ENCODE measurements at regions not wholly inside any gene's neighbourhood (a gene's known extent, or its start where the extent isn't known, plus 50 kb on each side); places are given as distances from the start of the nearest gene placed in this dataset.

DNA sequence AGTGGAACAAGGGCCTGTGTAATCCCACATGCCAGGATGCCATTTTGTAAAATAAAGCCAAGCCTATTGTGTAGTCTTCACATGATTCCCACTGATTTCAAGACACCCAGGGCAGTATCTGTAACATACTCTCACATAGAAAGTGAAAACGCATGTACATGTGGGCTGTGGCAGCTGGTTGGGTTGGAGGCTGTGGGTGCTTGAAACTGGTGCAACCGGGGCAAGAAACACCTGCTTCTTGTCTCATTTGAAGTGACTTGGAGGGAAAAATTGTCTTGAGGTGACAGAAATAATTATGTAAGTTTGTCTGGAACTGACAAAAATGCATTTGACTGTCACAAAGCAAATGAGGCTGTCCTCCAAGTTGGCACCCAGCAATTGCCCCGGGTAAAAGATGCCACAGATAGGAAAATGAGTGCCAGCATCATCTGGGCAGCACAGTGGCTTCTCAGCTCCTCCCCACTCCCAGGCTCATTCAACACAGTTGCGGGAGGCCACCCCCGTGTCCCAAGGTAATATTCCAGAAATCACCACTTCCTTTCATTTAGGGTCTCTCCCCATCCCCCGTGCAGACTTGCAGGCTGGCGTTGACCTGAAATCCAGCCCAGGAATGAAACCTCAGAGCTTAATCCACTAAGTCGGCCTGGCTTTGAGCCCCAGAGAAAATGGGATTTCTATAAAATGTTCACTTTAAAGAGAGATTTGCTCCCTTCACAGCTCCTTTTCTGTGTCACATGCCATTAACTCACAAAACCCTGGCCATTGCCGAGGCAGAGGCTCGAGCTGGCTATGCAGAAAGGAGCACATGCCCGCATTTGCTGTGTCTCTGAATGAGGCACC is 293.9 kb upstream of the PARD3B start:
- no peak overlapping the region for H3K4me3 ChIP-seq
- no peaks in the 10 kb centered on the region for H3K9me3 ChIP-seq
- ATAC-seq (no peak), DNase-seq (ENCODE audit: low read depth in 1 of 2, low spot score in 1 of 2) (no peak), FAIRE-seq (no peak)
- H3K27ac ChIP-seq, result no peak overlapping the region
- 35% methylated on average over 11 of the region's 11 CpGs for WGBS (ENCODE audit: missing lambda C conversion rate)
- POLR2A ChIA-PET, result interaction anchor here (1.0 kb wide), 1 partner anchor 1431 kb away, joined by 3 read pairs; the partner anchor contains the start of gene NRP2
- TF ChIP-seq USF2 (IDR thresholded peaks at IDR 0.05) (no peak), CEBPB (IDR thresholded peaks at IDR 0.05) (no peak), SMC3 (IDR thresholded peaks at IDR 0.05) (no peak), RFX5 (IDR thresholded peaks at IDR 0.05) (no peak), JUN (IDR thresholded peaks at IDR 0.05) (no peak), ZFP36 (IDR thresholded peaks at IDR 0.05; ENCODE audit: borderline replicate concordance, partially characterized antibody) (no peak), HOXA7 (CRISPR knock-in tag; IDR thresholded peaks at IDR 0.05) (no peak), ZSCAN20 (CRISPR knock-in tag; IDR thresholded peaks at IDR 0.05) (no peak), MAX (IDR thresholded peaks at IDR 0.05) (no peak)
- TF ChIP-seq, protein P1, sequence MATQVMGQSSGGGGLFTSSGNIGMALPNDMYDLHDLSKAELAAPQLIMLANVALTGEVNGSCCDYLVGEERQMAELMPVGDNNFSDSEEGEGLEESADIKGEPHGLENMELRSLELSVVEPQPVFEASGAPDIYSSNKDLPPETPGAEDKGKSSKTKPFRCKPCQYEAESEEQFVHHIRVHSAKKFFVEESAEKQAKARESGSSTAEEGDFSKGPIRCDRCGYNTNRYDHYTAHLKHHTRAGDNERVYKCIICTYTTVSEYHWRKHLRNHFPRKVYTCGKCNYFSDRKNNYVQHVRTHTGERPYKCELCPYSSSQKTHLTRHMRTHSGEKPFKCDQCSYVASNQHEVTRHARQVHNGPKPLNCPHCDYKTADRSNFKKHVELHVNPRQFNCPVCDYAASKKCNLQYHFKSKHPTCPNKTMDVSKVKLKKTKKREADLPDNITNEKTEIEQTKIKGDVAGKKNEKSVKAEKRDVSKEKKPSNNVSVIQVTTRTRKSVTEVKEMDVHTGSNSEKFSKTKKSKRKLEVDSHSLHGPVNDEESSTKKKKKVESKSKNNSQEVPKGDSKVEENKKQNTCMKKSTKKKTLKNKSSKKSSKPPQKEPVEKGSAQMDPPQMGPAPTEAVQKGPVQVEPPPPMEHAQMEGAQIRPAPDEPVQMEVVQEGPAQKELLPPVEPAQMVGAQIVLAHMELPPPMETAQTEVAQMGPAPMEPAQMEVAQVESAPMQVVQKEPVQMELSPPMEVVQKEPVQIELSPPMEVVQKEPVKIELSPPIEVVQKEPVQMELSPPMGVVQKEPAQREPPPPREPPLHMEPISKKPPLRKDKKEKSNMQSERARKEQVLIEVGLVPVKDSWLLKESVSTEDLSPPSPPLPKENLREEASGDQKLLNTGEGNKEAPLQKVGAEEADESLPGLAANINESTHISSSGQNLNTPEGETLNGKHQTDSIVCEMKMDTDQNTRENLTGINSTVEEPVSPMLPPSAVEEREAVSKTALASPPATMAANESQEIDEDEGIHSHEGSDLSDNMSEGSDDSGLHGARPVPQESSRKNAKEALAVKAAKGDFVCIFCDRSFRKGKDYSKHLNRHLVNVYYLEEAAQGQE (IDR thresholded peaks at IDR 0.05), result no peak
- CTCF ChIA-PET, result interaction anchor here (1.2 to 3.4 kb wide), 2 partner anchors 9 to 1445 kb away, joined by 3 to 23 read pairs; no protein-coding TSS in a partner anchor
- no peak overlapping the region for H3K4me2 ChIP-seq
- no peaks in the 10 kb centered on the region for H3K4me1 ChIP-seq

DNA sequence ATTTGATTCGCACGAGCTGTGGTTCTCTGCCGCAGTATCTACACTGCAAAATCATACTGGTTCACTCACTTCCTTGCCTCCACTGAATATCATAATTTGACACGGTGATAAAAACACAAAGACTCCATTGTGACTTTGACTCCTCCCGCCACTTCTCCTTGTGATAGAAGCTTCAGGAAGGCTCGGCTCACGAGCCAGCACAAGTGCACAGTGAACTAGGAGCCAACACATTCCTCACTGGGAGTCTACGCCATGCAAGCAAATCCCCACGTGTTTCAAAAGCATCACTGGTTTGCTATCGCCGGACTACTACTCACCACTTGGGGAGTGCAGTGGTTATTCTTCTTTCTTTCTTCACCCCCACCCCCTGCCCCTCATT is 293.3 kb upstream of the PARD3B start:
- no peak for ATAC-seq
- H3K4me2 ChIP-seq, result no peak overlapping the region
- TF ChIP-seq USF2 (IDR thresholded peaks at IDR 0.05) (no peak), KDM1A (IDR thresholded peaks at IDR 0.05; ENCODE audit: low read depth) (no peak), MYC (IDR thresholded peaks at IDR 0.05; ENCODE audit: borderline replicate concordance, low read length) (no peak), CBX2 (IDR thresholded peaks at IDR 0.05; ENCODE audit: borderline replicate concordance, low read depth) (no peak), ZFP36 (IDR thresholded peaks at IDR 0.05; ENCODE audit: borderline replicate concordance, partially characterized antibody) (no peak), HES2 (IDR thresholded peaks at IDR 0.05) (no peak), POLR2AphosphoS2 (conservative IDR thresholded peaks at IDR 0.05; ENCODE audit: low read length) (no peak), ZC3H11A (IDR thresholded peaks at IDR 0.05) (no peak), CEBPB (IDR thresholded peaks at IDR 0.05) (no peak), EP300 (IDR thresholded peaks at IDR 0.05) (no peak), CHD2 (IDR thresholded peaks at IDR 0.05; ENCODE audit: low read length, partially characterized antibody) (no peak), HEYL (CRISPR knock-in tag; IDR thresholded peaks at IDR 0.05) (no peak)
- TF ChIP-seq, protein P2, sequence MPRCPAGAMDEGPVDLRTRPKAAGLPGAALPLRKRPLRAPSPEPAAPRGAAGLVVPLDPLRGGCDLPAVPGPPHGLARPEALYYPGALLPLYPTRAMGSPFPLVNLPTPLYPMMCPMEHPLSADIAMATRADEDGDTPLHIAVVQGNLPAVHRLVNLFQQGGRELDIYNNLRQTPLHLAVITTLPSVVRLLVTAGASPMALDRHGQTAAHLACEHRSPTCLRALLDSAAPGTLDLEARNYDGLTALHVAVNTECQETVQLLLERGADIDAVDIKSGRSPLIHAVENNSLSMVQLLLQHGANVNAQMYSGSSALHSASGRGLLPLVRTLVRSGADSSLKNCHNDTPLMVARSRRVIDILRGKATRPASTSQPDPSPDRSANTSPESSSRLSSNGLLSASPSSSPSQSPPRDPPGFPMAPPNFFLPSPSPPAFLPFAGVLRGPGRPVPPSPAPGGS (IDR thresholded peaks at IDR 0.05), result no peak
- ChIA-PET CTCF (interaction anchor here (3.4 kb wide), 1 partner anchor 9 kb away, joined by 23 read pairs; no protein-coding TSS in a partner anchor), POLR2A (no interaction called here)
- no peak for DNase-seq (ENCODE audit: low read depth in 1 of 2, low spot score in 1 of 2)
- H3K27ac ChIP-seq, result no peak overlapping the region
- H3K9me3 ChIP-seq, result no peaks in the 10 kb centered on the region
- no peak overlapping the region for H3K4me3 ChIP-seq
- 56% methylated on average over 11 of the region's 11 CpGs for WGBS (ENCODE audit: missing lambda C conversion rate)
- H3K4me1 ChIP-seq, result no peaks in the 10 kb centered on the region
- no peak for FAIRE-seq
